AG04449 (cell line): ENCODE measurements at regions not wholly inside any gene's neighbourhood (a gene's known extent, or its start where the extent isn't known, plus 50 kb on each side); places are given as distances from the start of the nearest gene placed in this dataset.

ENCODE experiments used
- CTCF ChIA-PET: fragments of 350-600 bp; formaldehyde crosslinking; extraction: SDS; loops from one replicate; lab custom pipeline; 2021; ENCODE audit warnings: antibody characterized with exemption; lab: Yijun Ruan, JAX
- POLR2A ChIA-PET: fragments of 400-600, 350-600 bp; formaldehyde crosslinking; extraction: SDS; loops from one replicate; lab custom pipeline; 2020; ENCODE audit warnings: antibody characterized with exemption, inconsistent platforms; lab: Yijun Ruan, JAX
- DNase-seq: peaks from one replicate; pipeline ENCODE4 v3.0.0-alpha.2; 2010; ENCODE audit warnings: low read depth, low spot score
- H3K4me3 ChIP-seq: 2 replicates; pipeline ENCODE4 v1.5.1; 2011; ENCODE audit warnings: low read depth, mild to moderate bottlenecking, control low read depth, low read length
- TF ChIP-seq, protein P1 (sequence below): IDR thresholded peaks from one replicate; pipeline ENCODE4 v1.5.1; 2011; ENCODE audit warnings: mild to moderate bottlenecking, moderate library complexity, low read length, control low read depth, inconsistent platforms; ENCODE audit not compliant: insufficient read depth; ENCODE audit errors: missing control alignments

DNA sequence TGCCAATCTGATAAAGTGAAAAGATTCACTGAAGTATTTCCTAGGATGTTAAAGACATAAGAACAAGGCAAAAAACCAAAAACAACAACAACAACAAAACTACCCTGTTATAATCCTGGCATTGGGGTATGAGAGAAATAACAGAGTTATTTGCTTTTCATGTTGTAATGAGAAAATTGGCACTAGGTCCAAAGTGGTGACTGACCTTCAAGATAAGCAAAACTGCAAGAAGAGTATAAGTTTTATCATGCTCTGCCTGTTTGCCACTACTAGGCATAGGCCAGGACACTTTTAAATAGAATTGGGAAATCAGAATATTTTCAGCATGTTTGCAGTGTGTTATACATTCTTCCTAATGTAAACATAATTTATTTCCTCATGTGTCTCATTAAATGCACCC, 140.1 kb upstream of the CPM start:
- TF ChIP-seq, protein P1, sequence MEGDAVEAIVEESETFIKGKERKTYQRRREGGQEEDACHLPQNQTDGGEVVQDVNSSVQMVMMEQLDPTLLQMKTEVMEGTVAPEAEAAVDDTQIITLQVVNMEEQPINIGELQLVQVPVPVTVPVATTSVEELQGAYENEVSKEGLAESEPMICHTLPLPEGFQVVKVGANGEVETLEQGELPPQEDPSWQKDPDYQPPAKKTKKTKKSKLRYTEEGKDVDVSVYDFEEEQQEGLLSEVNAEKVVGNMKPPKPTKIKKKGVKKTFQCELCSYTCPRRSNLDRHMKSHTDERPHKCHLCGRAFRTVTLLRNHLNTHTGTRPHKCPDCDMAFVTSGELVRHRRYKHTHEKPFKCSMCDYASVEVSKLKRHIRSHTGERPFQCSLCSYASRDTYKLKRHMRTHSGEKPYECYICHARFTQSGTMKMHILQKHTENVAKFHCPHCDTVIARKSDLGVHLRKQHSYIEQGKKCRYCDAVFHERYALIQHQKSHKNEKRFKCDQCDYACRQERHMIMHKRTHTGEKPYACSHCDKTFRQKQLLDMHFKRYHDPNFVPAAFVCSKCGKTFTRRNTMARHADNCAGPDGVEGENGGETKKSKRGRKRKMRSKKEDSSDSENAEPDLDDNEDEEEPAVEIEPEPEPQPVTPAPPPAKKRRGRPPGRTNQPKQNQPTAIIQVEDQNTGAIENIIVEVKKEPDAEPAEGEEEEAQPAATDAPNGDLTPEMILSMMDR, result no peak
- no peak for DNase-seq
- ChIA-PET CTCF (no interaction called here), POLR2A (no interaction called here)
- H3K4me3 ChIP-seq, result no peak overlapping the region

DNA sequence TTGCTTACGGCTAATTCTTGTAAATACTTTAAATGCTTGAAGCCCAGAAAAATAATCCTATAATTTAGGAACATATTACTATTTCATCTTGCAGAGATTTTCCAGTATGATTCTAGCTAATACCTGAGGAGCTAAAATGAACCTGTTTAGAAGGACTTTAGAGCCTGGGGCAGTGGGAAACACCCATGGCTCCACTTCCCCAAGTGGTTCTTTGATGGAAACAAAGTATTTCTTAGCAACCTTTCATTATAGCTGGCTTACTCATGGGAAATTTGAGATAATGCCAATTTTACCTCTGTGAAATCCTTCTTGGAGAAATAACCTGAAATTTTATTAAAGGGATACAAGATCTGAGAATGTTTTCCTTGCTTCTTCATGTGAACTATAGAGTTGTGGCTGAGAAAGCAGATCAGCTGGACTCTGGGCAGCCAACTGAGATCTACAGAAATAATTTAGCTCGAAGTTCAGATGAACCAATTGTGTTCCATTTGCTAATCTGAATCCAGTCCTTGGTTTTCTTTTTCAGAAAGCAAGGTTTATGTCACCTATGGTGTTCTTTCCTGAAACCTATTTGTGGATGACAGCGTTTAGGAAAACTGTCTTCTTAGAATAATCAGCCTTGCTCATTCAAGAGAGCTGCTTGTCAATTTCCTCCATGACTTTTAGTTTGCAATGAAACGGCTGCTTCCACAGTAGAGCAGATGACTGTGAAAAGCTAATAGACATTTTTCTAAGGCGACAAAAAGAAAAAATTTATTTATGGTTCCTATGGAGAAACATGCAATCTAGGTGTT, 141.8 kb upstream of the CPM start:
- TF ChIP-seq, protein P1, result no peak
- CTCF ChIA-PET, result interaction anchor here (0.7 to 1.5 kb wide), 8 partner anchors 14 to 210 kb away, joined by 3 to 8 read pairs (median 4); no protein-coding TSS in a partner anchor
- H3K4me3 ChIP-seq, result no peak overlapping the region
- DNase-seq, result no peak
- POLR2A ChIA-PET, result interaction anchor here (0.6 kb wide), 1 partner anchor 238 kb away, joined by 4 read pairs; no protein-coding TSS in a partner anchor

DNA sequence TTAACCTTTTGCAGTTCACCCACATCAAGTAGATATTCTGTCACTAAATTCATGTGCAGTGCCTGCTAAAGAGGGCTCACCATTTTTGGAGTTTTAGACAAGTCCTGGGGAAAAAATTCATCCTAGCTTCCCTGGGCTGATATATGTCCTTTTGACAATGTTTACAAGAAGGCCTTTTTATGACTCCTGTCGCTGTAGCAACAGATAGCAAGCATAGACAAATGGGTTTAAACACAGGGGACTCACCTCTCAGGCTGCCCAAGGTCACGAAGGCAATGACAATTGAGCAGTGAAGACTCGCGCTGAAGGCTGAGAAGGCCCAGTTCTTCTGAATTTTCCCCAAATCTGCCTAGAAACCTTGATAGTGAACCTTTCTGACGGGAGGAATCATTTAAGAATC, 150.7 kb upstream of the CPM start:
- DNase-seq, result no peak
- ChIA-PET CTCF (interaction anchor here (1.1 to 1.4 kb wide), 3 partner anchors 14 to 207 kb away, joined by 3 read pairs; no protein-coding TSS in a partner anchor), POLR2A (no interaction called here)
- no peak overlapping the region for H3K4me3 ChIP-seq
- TF ChIP-seq, protein P1, result no peak

DNA sequence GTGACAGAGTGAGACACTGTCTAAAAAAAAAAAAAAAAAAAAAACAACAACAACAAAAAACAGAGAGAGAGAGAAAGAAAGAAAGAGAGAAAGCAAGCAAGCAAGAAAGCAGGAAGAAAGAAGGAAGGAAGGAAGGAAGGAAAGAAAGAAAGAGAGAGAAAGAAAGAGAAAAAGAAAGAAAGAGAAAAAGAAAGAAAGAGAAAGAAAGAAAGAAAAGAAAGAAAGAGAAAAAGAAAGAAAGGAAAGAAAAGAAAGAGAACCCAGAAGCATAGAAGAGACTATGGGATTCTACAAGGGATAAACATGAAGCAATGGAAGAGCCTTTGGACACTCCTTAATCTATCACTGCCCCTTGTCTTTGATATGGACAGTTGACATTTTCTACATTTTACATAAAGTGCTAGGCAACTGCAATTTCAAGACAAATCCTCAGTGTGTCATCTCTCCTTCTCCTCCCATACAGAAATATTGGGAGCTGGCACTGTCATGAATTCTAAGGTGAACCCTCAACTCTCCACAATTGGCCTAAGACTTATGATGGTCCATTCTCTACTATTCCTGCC, 151.9 kb upstream of the CPM start:
- no peak for DNase-seq
- ChIA-PET CTCF (interaction anchor here (0.6 to 3.8 kb wide), 2 partner anchors 15 to 72 kb away, joined by 3 to 17 read pairs; no protein-coding TSS in a partner anchor), POLR2A (no interaction called here)
- TF ChIP-seq, protein P1, result no peak
- H3K4me3 ChIP-seq, result no peak overlapping the region

DNA sequence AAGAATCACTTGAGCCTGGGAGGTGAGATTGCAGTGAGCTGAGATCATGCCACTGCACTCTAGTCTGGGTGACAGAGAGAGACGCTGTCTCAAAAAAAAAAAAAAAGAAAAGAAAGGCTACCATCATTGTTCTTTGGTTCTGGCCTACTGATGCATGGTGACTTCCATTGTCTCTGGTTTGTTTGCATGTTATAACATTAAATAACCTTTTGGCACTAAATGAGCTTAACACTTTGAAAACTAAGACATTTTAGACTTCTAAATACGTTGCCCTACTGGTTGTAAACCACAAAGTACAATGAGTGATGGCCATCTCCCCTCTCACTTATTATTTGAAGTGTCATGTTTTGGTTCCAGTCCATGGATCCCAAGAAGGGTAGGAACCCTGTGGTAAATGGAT, 152.9 kb upstream of the CPM start:
- no peak overlapping the region for H3K4me3 ChIP-seq
- TF ChIP-seq, protein P1, result no peak
- POLR2A ChIA-PET, result no interaction called here
- DNase-seq, result no peak
- CTCF ChIA-PET, result interaction anchor here (0.8 to 3.8 kb wide), 2 partner anchors 16 to 18 kb away, joined by 3 to 17 read pairs; no protein-coding TSS in a partner anchor

DNA sequence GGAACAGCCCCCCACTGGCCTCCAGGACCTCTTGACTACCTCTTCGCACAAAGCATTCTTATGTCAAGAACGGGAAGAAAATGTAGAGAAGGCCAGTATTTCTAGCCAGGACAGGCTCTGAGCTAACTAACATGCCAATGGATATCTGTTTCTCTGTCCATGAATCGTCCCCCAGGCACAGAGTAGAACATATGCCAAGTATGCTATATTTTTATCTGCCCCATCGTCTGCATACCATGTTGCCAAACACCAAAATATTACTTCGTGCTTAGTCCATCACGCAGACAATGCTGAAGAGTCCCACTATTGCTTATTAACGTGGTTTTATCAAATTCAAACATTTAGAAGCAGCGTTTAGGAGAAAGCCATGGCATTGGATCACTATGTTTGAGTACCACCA, 151.4 kb upstream of the CPSF6 start:
- H3K4me3 ChIP-seq, result no peak overlapping the region
- POLR2A ChIA-PET, result no interaction called here
- CTCF ChIA-PET, result interaction anchor here (3.8 kb wide), 1 partner anchor 18 kb away, joined by 17 read pairs; no protein-coding TSS in a partner anchor
- DNase-seq, result no peak
- TF ChIP-seq, protein P1, result no peak
